GM12878 (cell line): ENCODE measurements at regions not wholly inside any gene's neighbourhood (a gene's known extent, or its start where the extent isn't known, plus 50 kb on each side); places are given as distances from the start of the nearest gene placed in this dataset.

Experiments used
- ATAC-seq: fragments of 200-7000 bp; cut with Tn5 transposase; 3 replicates; pipeline ENCODE4 v1.9.1; 2020; ENCODE audit warnings: mild to moderate bottlenecking, moderate library complexity
- BruUV-seq: library from RNA; stranded (reverse); fragments of 400-500 nt; replicated peaks from 2 replicates; lab custom pipeline; 2021; lab: Mats Ljungman, UMichigan
- CTCF ChIA-PET: fragments of 300-600 bp; sonication (Branson Sonifier 250); formaldehyde crosslinking; extraction: SDS; loops from one replicate; lab custom pipeline; 2021; ENCODE audit warnings: inconsistent platforms; lab: Yijun Ruan, JAX
- POLR2A ChIA-PET: fragments of 350-600 bp; formaldehyde crosslinking; extraction: SDS; loops from one replicate; lab custom pipeline; 2021; ENCODE audit warnings: inconsistent platforms; lab: Charles Lee
- RAD21 ChIA-PET: fragments of 300-600 bp; sonication (Branson Sonifier 250); formaldehyde crosslinking; loops from one replicate; lab custom pipeline; 2023; ENCODE audit warnings: antibody characterized with exemption; ENCODE audit not compliant: unreplicated experiment; lab: Charles Lee
- SMC1A ChIA-PET: fragments of 300-600 bp; sonication (Branson Sonifier 250); formaldehyde crosslinking; loops from one replicate; lab custom pipeline; 2023; ENCODE audit not compliant: unreplicated experiment, uncharacterized antibody; lab: Charles Lee
- DNase-seq: peaks from one replicate; pipeline ENCODE4 v3.0.0-alpha.2; 2011; ENCODE audit warnings: low read depth, low spot score
- FAIRE-seq: peaks from 3 replicates; lab custom pipeline; 2011; peaks lifted over from hg19 to GRCh38; lab: Jason Lieb, UNC
- H2AFZ ChIP-seq: 2 replicates; pipeline ENCODE4 v1.6.0; 2011; ENCODE audit warnings: low read depth, low read length, control low read depth; ENCODE audit not compliant: control insufficient read depth
- H3K27ac ChIP-seq: 2 replicates; pipeline ENCODE4 v1.5.1; 2011; ENCODE audit warnings: control low read depth; ENCODE audit not compliant: control insufficient read depth, insufficient read depth
- H3K27me3 ChIP-seq, 2 experiments: replicated peaks in 1 of 2; 2 replicates each; pipeline versions ENCODE4 v1.6.0 to v1.6.1; 2011; ENCODE audit warnings: low read length in 1 of 2; ENCODE audit not compliant: control insufficient read depth in 2 of 2, insufficient read depth in 2 of 2
- H3K36me3 ChIP-seq, 2 experiments: 2 replicates each; pipeline ENCODE4 v1.5.1; 2011; ENCODE audit warnings: low read length in 1 of 2; ENCODE audit not compliant: control insufficient read depth in 2 of 2, insufficient read depth in 2 of 2
- H3K4me1 ChIP-seq: 2 replicates; pipeline ENCODE4 v1.6.1; 2011; ENCODE audit warnings: mild to moderate bottlenecking, low read length, moderate library complexity, mixed read lengths; ENCODE audit not compliant: control insufficient read depth, insufficient read depth
- H3K4me2 ChIP-seq: 2 replicates; pipeline ENCODE4 v1.6.0; 2011; ENCODE audit warnings: control low read depth; ENCODE audit not compliant: control insufficient read depth, insufficient read depth
- H3K4me3 ChIP-seq: fragments of 200-600 bp; sonication (generic); 2 replicates; pipeline ENCODE4 v1.5.1; 2016
- H3K79me2 ChIP-seq: 2 replicates; pipeline ENCODE4 v1.6.0; 2011; ENCODE audit warnings: low read length; ENCODE audit not compliant: control insufficient read depth, insufficient read depth
- H3K9ac ChIP-seq: 2 replicates; pipeline ENCODE4 v1.8.0; 2011; ENCODE audit warnings: low read length, control low read depth, mixed read lengths; ENCODE audit not compliant: control insufficient read depth, insufficient read depth
- H3K9me3 ChIP-seq: replicated peaks from 3 replicates; pipeline ENCODE4 v1.5.1; 2011; ENCODE audit warnings: mild to moderate bottlenecking, low read length; ENCODE audit not compliant: control insufficient read depth, insufficient read depth
- H4K20me1 ChIP-seq: 2 replicates; pipeline ENCODE4 v1.6.0; 2011; ENCODE audit not compliant: control insufficient read depth, insufficient read depth
- CEBPZ ChIP-seq: fragments of 150-350 bp; IDR thresholded peaks from 2 replicates; pipeline ENCODE4 v1.6.1; 2016; ENCODE audit warnings: low read depth, low read length
- ESRRA ChIP-seq: IDR thresholded peaks from 2 replicates; pipeline ENCODE4 v1.6.1; 2012; ENCODE audit warnings: mild to moderate bottlenecking, low read length, improper control_type of control experiment
- MYB ChIP-seq: fragments of 150-350 bp; IDR thresholded peaks from 2 replicates; pipeline ENCODE4 v1.6.1; 2014; ENCODE audit warnings: mild to moderate bottlenecking, low read depth, low read length, borderline replicate concordance
- NFIC ChIP-seq: IDR thresholded peaks from 2 replicates; pipeline ENCODE4 v1.6.1; 2012; ENCODE audit warnings: low read depth, mild to moderate bottlenecking, inconsistent platforms, low read length, moderate library complexity
- SUZ12 ChIP-seq: fragments of 200-600 bp; sonication (generic); IDR thresholded peaks from one replicate; pipeline ENCODE4 v1.6.1; 2018; ENCODE audit warnings: antibody characterized with exemption, mild to moderate bottlenecking; ENCODE audit not compliant: unreplicated experiment
- WRNIP1 ChIP-seq: IDR thresholded peaks from 2 replicates; pipeline ENCODE4 v1.6.1; 2011; ENCODE audit warnings: low read depth, low read length, improper control_type of control experiment, borderline replicate concordance
- YBX1 ChIP-seq: fragments of 450-650 bp; IDR thresholded peaks from 2 replicates; pipeline ENCODE4 v1.6.1; 2016; ENCODE audit warnings: antibody characterized with exemption
- ZNF217 ChIP-seq: fragments of 450-650 bp; IDR thresholded peaks from 2 replicates; pipeline ENCODE4 v1.6.1; 2017; ENCODE audit warnings: antibody characterized with exemption, mild to moderate bottlenecking
- ZNF622 ChIP-seq: fragments of 450-650 bp; IDR thresholded peaks from 2 replicates; pipeline ENCODE4 v1.6.1; 2017; ENCODE audit warnings: mild to moderate bottlenecking, inconsistent platforms
- WGBS: methylation state at CpG from one replicate; pipeline ENCODE4 v1.1.6; 2016; ENCODE audit warnings: low lambda C conversion rate; ENCODE audit not compliant: insufficient replicate concordance, insufficient coverage; ENCODE audit errors: missing lambda C conversion rate; 5-methylcytosine and 5-hydroxymethylcytosine counted together
- in situ Hi-C: fragments of 300-500 bp; cut with MboI; formaldehyde crosslinking; loops from 9 replicates; pipeline ENCODE4 v1.14.3; 2018; ENCODE audit warnings: mixed read lengths
- intact Hi-C: fragments of 100-400 bp; cut with micrococcal nuclease; formaldehyde crosslinking; loops from one replicate; pipeline ENCODE4 v1.14.2; 2022; ENCODE audit not compliant: unreplicated experiment
- TF ChIP-seq, protein P1 (sequence below): IDR thresholded peaks from 2 replicates; pipeline ENCODE4 v1.6.1; 2012; ENCODE audit warnings: low read depth, low read length, improper control_type of control experiment

DNA sequence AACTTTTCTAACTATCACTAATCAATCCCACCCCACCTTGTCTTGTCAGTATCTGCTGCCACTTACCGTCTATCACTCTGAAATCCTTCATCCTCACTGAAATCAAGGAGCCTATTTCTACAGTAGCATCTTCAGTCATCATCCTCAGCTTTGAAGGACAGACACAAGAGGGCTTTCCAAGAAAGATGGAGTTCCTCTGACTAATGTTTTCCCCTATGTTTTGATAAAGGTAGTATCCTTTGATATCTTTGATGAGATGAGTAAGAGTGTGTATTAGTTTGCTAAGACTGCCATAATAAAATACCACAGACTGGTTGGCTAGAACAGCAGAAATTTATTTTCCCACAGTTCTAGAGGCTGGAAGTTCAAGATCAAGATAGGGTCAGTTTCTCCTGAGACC lies 101.8 kb upstream of the VAV3 start:
- POLR2A ChIA-PET, result no interaction called here
- Histone ChIP-seq H4K20me1 (no peaks in the 10 kb centered on the region), H3K27me3 (no peaks in the 10 kb centered on the region), H3K79me2 (no peaks in the 10 kb centered on the region), H3K4me1 (no peaks in the 10 kb centered on the region), H2AFZ (no peak overlapping the region), H3K4me3 (no peak overlapping the region), H3K9me3 (no peaks in the 10 kb centered on the region; the same call in 2 of the 3 replicates), H3K27ac (no peak overlapping the region), H3K4me2 (no peak overlapping the region)
- FAIRE-seq (no peak), ATAC-seq (no peak)
- intact Hi-C loops, result no loop called here
- in situ Hi-C loops, result no loop called here
- SMC1A ChIA-PET, result interaction anchor here (1.9 kb wide), 1 partner anchor 285 kb away, joined by 5 read pairs; no protein-coding TSS in a partner anchor
- BruUV-seq, result no TSS peak
- CTCF ChIA-PET, result no interaction called here
- TF ChIP-seq ESRRA, result no peak
- no peak for TF ChIP-seq CEBPZ
- TF ChIP-seq NFIC, result no peak
- TF ChIP-seq, protein P1, sequence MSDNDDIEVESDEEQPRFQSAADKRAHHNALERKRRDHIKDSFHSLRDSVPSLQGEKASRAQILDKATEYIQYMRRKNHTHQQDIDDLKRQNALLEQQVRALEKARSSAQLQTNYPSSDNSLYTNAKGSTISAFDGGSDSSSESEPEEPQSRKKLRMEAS, result no peak
- no peak for TF ChIP-seq ZNF622
- TF ChIP-seq MYB, result no peak
- TF ChIP-seq YBX1, result no peak
- no peak for TF ChIP-seq SUZ12
- no peak for TF ChIP-seq WRNIP1
- no peak for TF ChIP-seq ZNF217
- TF ChIP-seq, all 136 proteins: peak for 0
- Histone ChIP-seq H3K9ac (no peak overlapping the region), H3K36me3 (no peaks in the 10 kb centered on the region)
- 50% methylated on average over 1 of the region's 1 CpG for WGBS
- DNase-seq, result no peak
- RAD21 ChIA-PET, result no interaction called here
